OCI-LY1 (cell line): ENCODE measurements at regions not wholly inside any gene's neighbourhood (a gene's known extent, or its start where the extent isn't known, plus 50 kb on each side); places are given as distances from the start of the nearest gene placed in this dataset.
"Not testable (repeated sequence)": the region's sequence is repeated elsewhere in the genome, so short reads cannot be mapped to it uniquely, and the experiment has no call there.

Experiments used
- H2AFZ ChIP-seq: fragments of 200-600 bp; sonication (generic), shearing (Covaris generic); 2 replicates; pipeline ENCODE4 v1.6.0; 2014; ENCODE audit warnings: antibody characterized with exemption, mild to moderate bottlenecking, low read length
- H3F3A ChIP-seq: fragments of 200-600 bp; sonication (generic), shearing (Covaris generic); 2 replicates; pipeline ENCODE4 v1.6.0; 2014; ENCODE audit warnings: mild to moderate bottlenecking, antibody characterized with exemption, low read length, moderate library complexity; ENCODE audit not compliant: insufficient read depth
- H3K27ac ChIP-seq: fragments of 200-600 bp; sonication (generic); 2 replicates; pipeline ENCODE4 v1.5.1; 2014; ENCODE audit warnings: low read length, mixed run types, mild to moderate bottlenecking, low read depth; ENCODE audit not compliant: poor library complexity, severe bottlenecking
- H3K27me3 ChIP-seq: fragments of 200-600 bp; sonication (generic); 2 replicates; pipeline ENCODE4 v1.6.0; 2014; ENCODE audit warnings: antibody characterized with exemption, mild to moderate bottlenecking, low read length, moderate library complexity; ENCODE audit not compliant: insufficient read depth
- H3K36me3 ChIP-seq: fragments of 200-600 bp; sonication (generic); 2 replicates; pipeline ENCODE4 v1.6.1; 2014; ENCODE audit warnings: mild to moderate bottlenecking, antibody characterized with exemption, low read length, moderate library complexity, mixed read lengths; ENCODE audit not compliant: insufficient read depth
- H3K4me1 ChIP-seq: fragments of 200-600 bp; sonication (generic); 2 replicates; pipeline ENCODE4 v1.5.1; 2014; ENCODE audit warnings: mild to moderate bottlenecking, low read length, moderate library complexity; ENCODE audit not compliant: insufficient read depth, severe bottlenecking
- H3K4me2 ChIP-seq: fragments of 200-600 bp; sonication (generic), shearing (Covaris generic); 2 replicates; pipeline ENCODE4 v1.6.1; 2014; ENCODE audit warnings: low read length
- H3K4me3 ChIP-seq: fragments of 200-600 bp; sonication (generic); 2 replicates; pipeline ENCODE4 v1.5.1; 2014; ENCODE audit warnings: low read length, low read depth, mild to moderate bottlenecking, mixed read lengths; ENCODE audit not compliant: poor library complexity, severe bottlenecking
- H3K79me2 ChIP-seq: fragments of 200-600 bp; shearing (Covaris generic); 2 replicates; pipeline ENCODE4 v1.6.1; 2016; ENCODE audit warnings: mixed run types, low read length, mixed read lengths; ENCODE audit not compliant: insufficient read depth
- H3K9ac ChIP-seq: fragments of 200-600 bp; sonication (generic), shearing (Covaris generic); 2 replicates; pipeline ENCODE4 v1.6.1; 2014; ENCODE audit warnings: mild to moderate bottlenecking, low read length, mixed read lengths
- H3K9me2 ChIP-seq: fragments of 200-600 bp; sonication (generic), shearing (Covaris generic); 2 replicates; pipeline ENCODE4 v1.6.1; 2014; ENCODE audit warnings: low read depth, mild to moderate bottlenecking, low read length, mixed read lengths
- H3K9me3 ChIP-seq: fragments of 200-600 bp; shearing (Covaris generic); 2 replicates; pipeline ENCODE4 v1.6.1; 2014; ENCODE audit warnings: low read length, mixed read lengths
- H4K20me1 ChIP-seq: fragments of 200-600 bp; sonication (generic), shearing (Covaris generic); 2 replicates; pipeline ENCODE4 v1.6.0; 2016; ENCODE audit warnings: mild to moderate bottlenecking, low read length; ENCODE audit not compliant: insufficient read depth
- CTCF ChIP-seq: fragments of 200-600 bp; sonication (generic), shearing (Covaris generic); IDR thresholded peaks from 2 replicates; pipeline ENCODE4 v1.5.1; 2017; ENCODE audit warnings: mild to moderate bottlenecking, antibody characterized with exemption, low read length, moderate library complexity, mixed read lengths
- EZH2 ChIP-seq: fragments of 200-600 bp; sonication (generic), shearing (Covaris generic); IDR thresholded peaks from 2 replicates; pipeline ENCODE4 v1.8.0; 2017; ENCODE audit warnings: borderline replicate concordance, mixed run types, mild to moderate bottlenecking, antibody characterized with exemption, low read length, moderate library complexity, mixed read lengths

- Histone ChIP-seq H3K79me2 (no peaks in the 10 kb centered on the region), H4K20me1 (no peaks in the 10 kb centered on the region), H3K4me1 (no peaks in the 10 kb centered on the region), H3K27ac (no peak overlapping the region), H3K36me3 (no peaks in the 10 kb centered on the region), H3K27me3 (no peaks in the 10 kb centered on the region), H3K4me3 (no peak overlapping the region), H3F3A (no peaks in the 10 kb centered on the region), H3K9me2 (no peaks in the 10 kb centered on the region), H2AFZ (no peak overlapping the region), H3K9ac (no peak overlapping the region), H3K9me3 (no peaks in the 10 kb centered on the region), H3K4me2 (no peak overlapping the region)
- no peak for TF ChIP-seq CTCF
- TF ChIP-seq EZH2: no peak
Measured at GRCh38 chr4:189656641-189657040, 284.0 kb upstream of the FRG1 start.

GRCh38 chr4:189658259-189658658 is 282.4 kb upstream of the FRG1 start:
- not testable (repeated sequence) for H3K79me2 ChIP-seq, H3K27me3 ChIP-seq, H3K27ac ChIP-seq, H3K4me1 ChIP-seq, H3K9ac ChIP-seq, H2AFZ ChIP-seq, H3K4me3 ChIP-seq, H3K4me2 ChIP-seq, H3K9me3 ChIP-seq, H3K9me2 ChIP-seq, H3K36me3 ChIP-seq, H4K20me1 ChIP-seq, H3F3A ChIP-seq

- H3K9ac ChIP-seq, H3K27ac ChIP-seq, H2AFZ ChIP-seq, H3K9me3 ChIP-seq, H4K20me1 ChIP-seq, H3K36me3 ChIP-seq, H3K27me3 ChIP-seq, H3K79me2 ChIP-seq, H3F3A ChIP-seq, H3K4me3 ChIP-seq, H3K4me2 ChIP-seq, H3K4me1 ChIP-seq, H3K9me2 ChIP-seq: not testable (repeated sequence)
Measured at GRCh38 chr4:189658831-189659230, 281.8 kb upstream of the FRG1 start.

GRCh38 chr4:189659287-189659686 is 281.4 kb upstream of the FRG1 start:
- H3K9me2 ChIP-seq: no peaks in the 10 kb centered on the region
- H3K27me3 ChIP-seq: no peaks in the 10 kb centered on the region
- H3K27ac ChIP-seq: no peak overlapping the region
- H2AFZ ChIP-seq: no peak overlapping the region
- no peaks in the 10 kb centered on the region for H3K4me1 ChIP-seq
- TF ChIP-seq EZH2: no peak
- TF ChIP-seq CTCF: no peak
- no peak overlapping the region for H3K4me3 ChIP-seq
- no peaks in the 10 kb centered on the region for H3K79me2 ChIP-seq
- H3K4me2 ChIP-seq: no peak overlapping the region
- H3K36me3 ChIP-seq: no peaks in the 10 kb centered on the region
- no peaks in the 10 kb centered on the region for H4K20me1 ChIP-seq
- H3F3A ChIP-seq: no peaks in the 10 kb centered on the region
- H3K9me3 ChIP-seq: no peaks in the 10 kb centered on the region
- H3K9ac ChIP-seq: no peak overlapping the region
